GM18498 (cell line): ENCODE measurements at regions not wholly inside any gene's neighbourhood (a gene's known extent, or its start where the extent isn't known, plus 50 kb on each side); places are given as distances from the start of the nearest gene placed in this dataset.
A peak's percentile ranks its signal among the peaks of the same experiment; 100 is the strongest.
"Not testable (repeated sequence)": the region's sequence is repeated elsewhere in the genome, so short reads cannot be mapped to it uniquely, and the experiment has no call there.

Source experiments
- ATAC-seq: cut with Tn5 transposase; IDR thresholded peaks from one replicate; pipeline ENCODE4 v1.9.1; 2021; ENCODE audit warnings: mild to moderate bottlenecking, moderate library complexity; ENCODE audit not compliant: unreplicated experiment

- no peak for ATAC-seq
These were observed 259.3 kb upstream of the SLC30A5 start for GRCh38 chr5:68834491-68834981.

- ATAC-seq = no peak
These were observed 255.6 kb upstream of the SLC30A5 start for GRCh38 chr5:68838157-68838718.

- ATAC-seq = no peak
These were observed 254.7 kb upstream of the SLC30A5 start for GRCh38 chr5:68839019-68839552.

- ATAC-seq = no peak
These were observed 250.0 kb upstream of the SLC30A5 start for GRCh38 chr5:68843624-68844364.

- ATAC-seq = no peak
These were observed 248.7 kb upstream of the SLC30A5 start for GRCh38 chr5:68845131-68845530.

GRCh38 chr5:68846828-68847227 is 247.0 kb upstream of the SLC30A5 start:
- ATAC-seq = no peak

GRCh38 chr5:68848091-68848490 is 245.7 kb upstream of the SLC30A5 start:
- ATAC-seq = no peak

GRCh38 chr5:68849103-68849502 is 244.7 kb upstream of the SLC30A5 start:
- ATAC-seq = no peak

GRCh38 chr5:68849906-68850305 is 243.9 kb upstream of the SLC30A5 start:
- no peak for ATAC-seq

- ATAC-seq = no peak
These were observed 232.7 kb upstream of the SLC30A5 start for GRCh38 chr5:68861099-68861498.

GRCh38 chr5:68862560-68862959 is 231.3 kb upstream of the SLC30A5 start:
- ATAC-seq = no peak

GRCh38 chr5:68865192-68865591 is 228.6 kb upstream of the SLC30A5 start:
- not testable (repeated sequence) for ATAC-seq

- no peak for ATAC-seq
These were observed 221.6 kb upstream of the SLC30A5 start for GRCh38 chr5:68872088-68872839.

GRCh38 chr5:68873198-68873597 is 220.6 kb upstream of the SLC30A5 start:
- no peak for ATAC-seq

- no peak for ATAC-seq
These were observed 218.5 kb upstream of the SLC30A5 start for GRCh38 chr5:68875351-68875750.

GRCh38 chr5:68883436-68883835 is 210.4 kb upstream of the SLC30A5 start:
- ATAC-seq = no peak

GRCh38 chr5:68884144-68884754 is 209.6 kb upstream of the SLC30A5 start:
- no peak for ATAC-seq

- no peak for ATAC-seq
These were observed 208.9 kb upstream of the SLC30A5 start for GRCh38 chr5:68884883-68885282.

- no peak for ATAC-seq
These were observed 207.0 kb upstream of the SLC30A5 start for GRCh38 chr5:68886814-68887213.

GRCh38 chr5:68891718-68892117 is 202.1 kb upstream of the SLC30A5 start:
- ATAC-seq = peak; percentile 69

GRCh38 chr5:68894673-68895072 is 199.1 kb upstream of the SLC30A5 start:
- no peak for ATAC-seq
